Liver (tissue), 8 donors: ENCODE measurements at regions not wholly inside any gene's neighbourhood (a gene's known extent, or its start where the extent isn't known, plus 50 kb on each side); places are given as distances from the start of the nearest gene placed in this dataset.

Source experiments
- DNase-seq: peaks from one replicate; pipeline ENCODE4 v3.0.0-alpha.2; 2017; ENCODE audit warnings: low spot score
- H3K27ac ChIP-seq, 2 donors: one replicate each; pipeline ENCODE4 v1.7.0; 2013; ENCODE audit warnings: inconsistent platforms in 2 of 2, low read length in 2 of 2, control low read depth in 1 of 2, low read depth in 1 of 2, mild to moderate bottlenecking in 1 of 2
- H3K27me3 ChIP-seq, 4 donors: one replicate each; pipeline versions ENCODE4 v1.6.1 to v1.7.0; 2013; ENCODE audit warnings: low read length in 3 of 4, inconsistent platforms in 1 of 4, mild to moderate bottlenecking in 1 of 4, moderate library complexity in 1 of 4; ENCODE audit not compliant: control insufficient read depth in 4 of 4, insufficient read depth in 4 of 4
- H3K36me3 ChIP-seq, 4 donors: one replicate each; pipeline versions ENCODE4 v1.6.1 to v1.7.0; 2013; ENCODE audit warnings: low read length in 3 of 4, mild to moderate bottlenecking in 3 of 4, low read depth in 1 of 4, moderate library complexity in 1 of 4; ENCODE audit not compliant: control insufficient read depth in 4 of 4, insufficient read depth in 3 of 4
- H3K4me1 ChIP-seq, 4 donors: one replicate each; pipeline versions ENCODE4 v1.6.1 to v1.7.0; 2013; ENCODE audit warnings: low read length in 3 of 4, mild to moderate bottlenecking in 3 of 4, moderate library complexity in 1 of 4; ENCODE audit not compliant: control insufficient read depth in 4 of 4, insufficient read depth in 4 of 4
- H3K4me3 ChIP-seq, 3 donors: one replicate each; pipeline versions ENCODE4 v1.6.1 to v1.7.0; 2013; ENCODE audit warnings: low read length in 3 of 3, control low read depth in 1 of 3, low read depth in 1 of 3, mild to moderate bottlenecking in 1 of 3
- H3K9ac ChIP-seq, 2 donors: one replicate each; pipeline ENCODE4 v1.7.0; 2013; ENCODE audit warnings: low read length in 2 of 2, mild to moderate bottlenecking in 2 of 2, moderate library complexity in 2 of 2, control low read depth in 1 of 2, low read depth in 1 of 2
- H3K9me3 ChIP-seq, 4 donors: one replicate each; pipeline versions ENCODE4 v1.6.1 to v1.7.0; 2013; ENCODE audit warnings: low read length in 3 of 4; ENCODE audit not compliant: control insufficient read depth in 4 of 4
- ATF3 ChIP-seq: IDR thresholded peaks from 2 replicates; pipeline ENCODE4 v1.6.1; 2016; ENCODE audit warnings: antibody characterized with exemption
- CTCF ChIP-seq: fragments of 150-350 bp; IDR thresholded peaks from 2 replicates; pipeline ENCODE4 v1.5.1; 2017; ENCODE audit warnings: improper control_type of control experiment, low read depth, low read length; ENCODE audit not compliant: missing input control
- EGR1 ChIP-seq, 2 donors: IDR thresholded peaks; 2 replicates each; pipeline ENCODE4 v1.6.1; 2016 to 2018; ENCODE audit warnings: antibody characterized with exemption in 2 of 2, low read depth in 2 of 2
- FOXA1 ChIP-seq: IDR thresholded peaks from 2 replicates; pipeline ENCODE4 v1.6.1; 2016; ENCODE audit warnings: antibody characterized with exemption
- FOXA2 ChIP-seq: IDR thresholded peaks from 2 replicates; pipeline ENCODE4 v1.6.1; 2016; ENCODE audit warnings: antibody characterized with exemption
- GABPA ChIP-seq, 2 donors: IDR thresholded peaks in 1 of 2; conservative IDR thresholded peaks in 1 of 2; 2 replicates each; pipeline ENCODE4 v1.6.1; 2016; ENCODE audit warnings: antibody characterized with exemption in 2 of 2, mild to moderate bottlenecking in 1 of 2, moderate library complexity in 1 of 2
- HNF4A ChIP-seq, 2 donors: conservative IDR thresholded peaks; 2 replicates each; pipeline ENCODE4 v1.6.1; 2016; ENCODE audit warnings: antibody characterized with exemption in 2 of 2, mild to moderate bottlenecking in 2 of 2
- HNF4G ChIP-seq: IDR thresholded peaks from 2 replicates; pipeline ENCODE4 v1.6.1; 2016; ENCODE audit warnings: antibody characterized with exemption
- JUND ChIP-seq, 2 donors: IDR thresholded peaks; 2 replicates each; pipeline ENCODE4 v1.6.1; 2016; ENCODE audit warnings: antibody characterized with exemption in 2 of 2
- NR2F2 ChIP-seq: IDR thresholded peaks from 2 replicates; pipeline ENCODE4 v1.6.1; 2016; ENCODE audit warnings: antibody characterized with exemption
- RAD21 ChIP-seq, 2 donors: IDR thresholded peaks; 2 replicates each; pipeline ENCODE4 v1.6.1; 2016; ENCODE audit warnings: antibody characterized with exemption in 2 of 2, mild to moderate bottlenecking in 2 of 2
- RXRA ChIP-seq, 2 donors: IDR thresholded peaks; 2 replicates each; pipeline ENCODE4 v1.6.1; 2017 to 2018; ENCODE audit warnings: antibody characterized with exemption in 2 of 2, mild to moderate bottlenecking in 1 of 2
- SP1 ChIP-seq: IDR thresholded peaks from 2 replicates; pipeline ENCODE4 v1.6.1; 2018; ENCODE audit warnings: antibody characterized with exemption, mild to moderate bottlenecking
- TAF1 ChIP-seq: conservative IDR thresholded peaks from 2 replicates; pipeline ENCODE4 v1.6.1; 2016; ENCODE audit warnings: antibody characterized with exemption, mild to moderate bottlenecking
- YY1 ChIP-seq: IDR thresholded peaks from 2 replicates; pipeline ENCODE4 v1.6.1; 2016; ENCODE audit warnings: antibody characterized with exemption, mild to moderate bottlenecking
- WGBS: extraction: QIAGEN DNeasy Blood & Tissue Kit; methylation state at CpG from one replicate; pipeline ENCODE4 v1.1.7; 2013; 5-methylcytosine and 5-hydroxymethylcytosine counted together
- TF ChIP-seq, protein P1 (sequence below): IDR thresholded peaks from 2 replicates; pipeline ENCODE4 v1.6.1; 2016; ENCODE audit warnings: antibody characterized with exemption, mild to moderate bottlenecking
- TF ChIP-seq, protein P2 (sequence below): IDR thresholded peaks from 2 replicates; pipeline ENCODE4 v1.6.1; 2016; ENCODE audit warnings: antibody characterized with exemption
- TF ChIP-seq, protein P3 (sequence below): IDR thresholded peaks from 2 replicates; pipeline ENCODE4 v1.6.1; 2016; ENCODE audit warnings: antibody characterized with exemption
- donor health status: healthy.
- donor health status: healthy.
- donor health status: healthy.
- donor health status: healthy.
- donor health status: healthy.

GRCh38 chr2:82109418-82109817, 1804.9 kb upstream of the LRRTM1 start:
- WGBS = 78% methylated on average over 3 of the region's 3 CpGs

More at GRCh38 chr2:82109418-82109817, 1804.9 kb upstream of the LRRTM1 start:
- no peak for DNase-seq
- Histone ChIP-seq H3K9ac (no peak overlapping the region), H3K9me3 (no peaks in the 10 kb centered on the region), H3K36me3 (no peaks in the 10 kb centered on the region), H3K4me3 (no peak overlapping the region), H3K4me1 (no peaks in the 10 kb centered on the region), H3K27me3 (peaks cover 0 to 2% (median 0%) of the 10 kb centered on the region in 4 donors), H3K27ac (no peak overlapping the region)
- TF ChIP-seq RXRA (IDR thresholded peaks at IDR 0.05) = no peak
- TF ChIP-seq ATF3 = no peak
- no peak for TF ChIP-seq JUND (IDR thresholded peaks at IDR 0.05)
- TF ChIP-seq, protein P1, sequence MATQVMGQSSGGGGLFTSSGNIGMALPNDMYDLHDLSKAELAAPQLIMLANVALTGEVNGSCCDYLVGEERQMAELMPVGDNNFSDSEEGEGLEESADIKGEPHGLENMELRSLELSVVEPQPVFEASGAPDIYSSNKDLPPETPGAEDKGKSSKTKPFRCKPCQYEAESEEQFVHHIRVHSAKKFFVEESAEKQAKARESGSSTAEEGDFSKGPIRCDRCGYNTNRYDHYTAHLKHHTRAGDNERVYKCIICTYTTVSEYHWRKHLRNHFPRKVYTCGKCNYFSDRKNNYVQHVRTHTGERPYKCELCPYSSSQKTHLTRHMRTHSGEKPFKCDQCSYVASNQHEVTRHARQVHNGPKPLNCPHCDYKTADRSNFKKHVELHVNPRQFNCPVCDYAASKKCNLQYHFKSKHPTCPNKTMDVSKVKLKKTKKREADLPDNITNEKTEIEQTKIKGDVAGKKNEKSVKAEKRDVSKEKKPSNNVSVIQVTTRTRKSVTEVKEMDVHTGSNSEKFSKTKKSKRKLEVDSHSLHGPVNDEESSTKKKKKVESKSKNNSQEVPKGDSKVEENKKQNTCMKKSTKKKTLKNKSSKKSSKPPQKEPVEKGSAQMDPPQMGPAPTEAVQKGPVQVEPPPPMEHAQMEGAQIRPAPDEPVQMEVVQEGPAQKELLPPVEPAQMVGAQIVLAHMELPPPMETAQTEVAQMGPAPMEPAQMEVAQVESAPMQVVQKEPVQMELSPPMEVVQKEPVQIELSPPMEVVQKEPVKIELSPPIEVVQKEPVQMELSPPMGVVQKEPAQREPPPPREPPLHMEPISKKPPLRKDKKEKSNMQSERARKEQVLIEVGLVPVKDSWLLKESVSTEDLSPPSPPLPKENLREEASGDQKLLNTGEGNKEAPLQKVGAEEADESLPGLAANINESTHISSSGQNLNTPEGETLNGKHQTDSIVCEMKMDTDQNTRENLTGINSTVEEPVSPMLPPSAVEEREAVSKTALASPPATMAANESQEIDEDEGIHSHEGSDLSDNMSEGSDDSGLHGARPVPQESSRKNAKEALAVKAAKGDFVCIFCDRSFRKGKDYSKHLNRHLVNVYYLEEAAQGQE = no peak
- TF ChIP-seq GABPA (IDR thresholded peaks at IDR 0.05 in 1 of 2, conservative IDR thresholded peaks at IDR 0.05 in 1 of 2) = no peak
- TF ChIP-seq, protein P2, sequence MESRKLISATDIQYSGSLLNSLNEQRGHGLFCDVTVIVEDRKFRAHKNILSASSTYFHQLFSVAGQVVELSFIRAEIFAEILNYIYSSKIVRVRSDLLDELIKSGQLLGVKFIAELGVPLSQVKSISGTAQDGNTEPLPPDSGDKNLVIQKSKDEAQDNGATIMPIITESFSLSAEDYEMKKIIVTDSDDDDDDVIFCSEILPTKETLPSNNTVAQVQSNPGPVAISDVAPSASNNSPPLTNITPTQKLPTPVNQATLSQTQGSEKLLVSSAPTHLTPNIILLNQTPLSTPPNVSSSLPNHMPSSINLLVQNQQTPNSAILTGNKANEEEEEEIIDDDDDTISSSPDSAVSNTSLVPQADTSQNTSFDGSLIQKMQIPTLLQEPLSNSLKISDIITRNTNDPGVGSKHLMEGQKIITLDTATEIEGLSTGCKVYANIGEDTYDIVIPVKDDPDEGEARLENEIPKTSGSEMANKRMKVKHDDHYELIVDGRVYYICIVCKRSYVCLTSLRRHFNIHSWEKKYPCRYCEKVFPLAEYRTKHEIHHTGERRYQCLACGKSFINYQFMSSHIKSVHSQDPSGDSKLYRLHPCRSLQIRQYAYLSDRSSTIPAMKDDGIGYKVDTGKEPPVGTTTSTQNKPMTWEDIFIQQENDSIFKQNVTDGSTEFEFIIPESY = no peak
- TF ChIP-seq YY1 = no peak
- TF ChIP-seq, protein P3, sequence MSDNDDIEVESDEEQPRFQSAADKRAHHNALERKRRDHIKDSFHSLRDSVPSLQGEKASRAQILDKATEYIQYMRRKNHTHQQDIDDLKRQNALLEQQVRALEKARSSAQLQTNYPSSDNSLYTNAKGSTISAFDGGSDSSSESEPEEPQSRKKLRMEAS = no peak
- TF ChIP-seq FOXA2 = no peak
- TF ChIP-seq FOXA1 = no peak
- no peak for TF ChIP-seq TAF1
- TF ChIP-seq NR2F2 = no peak
- no peak for TF ChIP-seq HNF4G
- TF ChIP-seq RAD21 (IDR thresholded peaks at IDR 0.05) = no peak
- TF ChIP-seq EGR1 (IDR thresholded peaks at IDR 0.05; ENCODE audit: low read depth in 2 of 2) = no peak
- no peak for TF ChIP-seq HNF4A (conservative IDR thresholded peaks at IDR 0.05)
- no peak for TF ChIP-seq SP1
- no peak for TF ChIP-seq CTCF
